ENCODE measurements at regions not wholly inside any gene's neighbourhood (a gene's known extent, or its start where the extent isn't known, plus 50 kb on each side); places are given as distances from the start of the nearest gene placed in this dataset.

GRCh38 chr5:39605145-39605544 is 180.4 kb upstream of the DAB2 start:
- no peaks in the 10 kb centered on the region for H3K27me3 ChIP-seq (ENCODE audit: insufficient read depth, low read length)
- no peak overlapping the region for H2BK20ac ChIP-seq (ENCODE audit: low read depth, low read length, poor library complexity, severe bottlenecking)
- no peak overlapping the region for H3T11ph ChIP-seq (ENCODE audit: low read length)
- no peak overlapping the region for H2BK5ac ChIP-seq (ENCODE audit: insufficient read length, low read length)
- Mint-ChIP-seq H3K36me3 (ENCODE audit: insufficient read depth in 1 of 3, low read depth in 3 of 3) (no peaks in the 10 kb centered on the region), H3K9me3 (peaks cover 0 to 2% of the 10 kb centered on the region in 2 experiments; a peak in 1 of 5 replicates), H3K4me3 (no peak overlapping the region), H3K4me1 (no peaks in the 10 kb centered on the region), H3K27me3 (ENCODE audit: low read depth) (no peaks in the 10 kb centered on the region), H3K27ac (no peak overlapping the region; a peak in 1 of 7 replicates)
- no peak overlapping the region for H2BK15ac ChIP-seq (ENCODE audit: low read depth, low read length)
- DNase-seq: no peak
- no peak overlapping the region for H4K5ac ChIP-seq (ENCODE audit: insufficient read length, low read depth, low read length)
- H3K4me2 ChIP-seq (ENCODE audit: insufficient read depth, insufficient read length, low read length): no peak overlapping the region
- no peak overlapping the region for H3K56ac ChIP-seq (ENCODE audit: insufficient read length, low read depth, low read length)
- no peak overlapping the region for H3K4ac ChIP-seq (ENCODE audit: low read depth, low read length)
- no peak overlapping the region for H3K14ac ChIP-seq (ENCODE audit: insufficient read depth, low read length)
- no peak overlapping the region for H2AK5ac ChIP-seq (ENCODE audit: insufficient read length, low read length)
- H2BK120ac ChIP-seq (ENCODE audit: low read depth, low read length, poor library complexity, severe bottlenecking): no peak overlapping the region
- no peaks in the 10 kb centered on the region for H4K20me1 ChIP-seq (ENCODE audit: control insufficient read depth, insufficient read depth, insufficient read length)
- H3K18ac ChIP-seq (ENCODE audit: insufficient read length, low read depth, low read length): no peak overlapping the region
- no peak overlapping the region for H4K91ac ChIP-seq (ENCODE audit: insufficient read length, low read depth, low read length)
- H3K23me2 ChIP-seq (ENCODE audit: insufficient read length, low read depth, low read length, poor library complexity, severe bottlenecking): no peaks in the 10 kb centered on the region
- H3K23ac ChIP-seq (ENCODE audit: insufficient read length, low read depth, low read length): no peak overlapping the region
- H3K9me3 ChIP-seq (ENCODE audit: control insufficient read depth, low read depth, low read length): no peaks in the 10 kb centered on the region
- no peaks in the 10 kb centered on the region for H3K79me1 ChIP-seq (ENCODE audit: insufficient read depth, low read depth, low read length, poor library complexity, severe bottlenecking)
- H3K79me2 ChIP-seq (ENCODE audit: insufficient read depth, low read length): no peaks in the 10 kb centered on the region
- TF ChIP-seq CTCF (conservative IDR thresholded peaks at IDR 0.05): no peak
- H2BK12ac ChIP-seq (ENCODE audit: insufficient read length, low read depth, low read length): no peak overlapping the region
- WGBS (ENCODE audit: extremely low coverage, insufficient read length, low lambda C conversion rate): no CpG with 5 or more reads among the region's 5 CpGs
- H2AFZ ChIP-seq (ENCODE audit: low read length): no peak overlapping the region
- no peak overlapping the region for H3K27ac ChIP-seq (ENCODE audit: insufficient read length, low read depth, low read length)
- no peak overlapping the region for H4K8ac ChIP-seq (replicated peaks; ENCODE audit: insufficient read length, low read depth, low read length)
- H3K4me1 ChIP-seq (ENCODE audit: insufficient read depth, low read length): no peaks in the 10 kb centered on the region
- H3K9ac ChIP-seq (ENCODE audit: extremely low read depth, insufficient read length, low read length): no peak overlapping the region

Data from H9 (cell line).